ENCODE measurements at regions not wholly inside any gene's neighbourhood (a gene's known extent, or its start where the extent isn't known, plus 50 kb on each side); places are given as distances from the start of the nearest gene placed in this dataset.

DNA sequence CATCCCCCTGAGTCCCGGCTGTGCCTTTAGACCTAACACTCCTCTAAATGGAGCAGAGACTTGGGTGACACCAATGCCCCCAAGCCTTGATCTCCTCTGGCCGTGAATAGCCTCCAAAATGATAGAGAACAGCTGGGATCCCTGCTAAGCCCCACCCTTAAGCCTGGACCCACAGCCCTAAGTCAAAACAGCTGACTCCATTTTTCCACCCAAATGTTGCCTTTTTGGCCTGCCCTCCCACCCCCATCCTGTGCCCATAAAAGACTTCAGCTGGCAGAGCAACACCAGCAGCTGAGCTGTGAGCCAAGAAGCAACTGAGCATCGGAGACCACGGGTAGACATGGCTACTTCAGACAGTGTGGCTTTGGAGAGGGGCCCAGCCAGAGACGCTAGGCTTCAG, 420.8 kb downstream of the NPHP4 start:
- Histone ChIP-seq H3K4me1 (ENCODE audit: control insufficient read depth, insufficient read depth, low read length) (no peaks in the 10 kb centered on the region), H3K27ac (ENCODE audit: low read depth, low read length) (no peak overlapping the region), H3K4me3 (ENCODE audit: low read depth, low read length) (no peak overlapping the region), H3K9me3 (ENCODE audit: control insufficient read depth, insufficient read depth, low read depth, low read length) (0 out of 2 replicates have a peak, but pooled peaks cover 4% of the 10 kb centered on the region), H3K27me3 (ENCODE audit: control insufficient read depth, insufficient read depth, low read length) (peaks cover 8% of the 10 kb centered on the region; the same call in 1 of the 2 replicates), H3K36me3 (ENCODE audit: control insufficient read depth, insufficient read depth, low read length) (no peaks in the 10 kb centered on the region), H3K9ac (ENCODE audit: low read length) (no peak overlapping the region)

- H3K27ac ChIP-seq (ENCODE audit: low read depth, low read length) = no peak overlapping the region
- H3K9me3 ChIP-seq (ENCODE audit: control insufficient read depth, insufficient read depth, low read depth, low read length) = 0 out of 2 replicates have a peak, but pooled peaks cover 4% of the 10 kb centered on the region
- H3K9ac ChIP-seq (ENCODE audit: low read length) = no peak overlapping the region
- no peaks in the 10 kb centered on the region for H3K36me3 ChIP-seq (ENCODE audit: control insufficient read depth, insufficient read depth, low read length)
- H3K27me3 ChIP-seq (ENCODE audit: control insufficient read depth, insufficient read depth, low read length) = peaks cover 3% of the 10 kb centered on the region; the same call in 1 of the 2 replicates
- H3K4me3 ChIP-seq (ENCODE audit: low read depth, low read length) = no peak overlapping the region
- no peaks in the 10 kb centered on the region for H3K4me1 ChIP-seq (ENCODE audit: control insufficient read depth, insufficient read depth, low read length)
These were observed 421.3 kb downstream of the NPHP4 start for GRCh38 chr1:5570931-5571330.

DNA sequence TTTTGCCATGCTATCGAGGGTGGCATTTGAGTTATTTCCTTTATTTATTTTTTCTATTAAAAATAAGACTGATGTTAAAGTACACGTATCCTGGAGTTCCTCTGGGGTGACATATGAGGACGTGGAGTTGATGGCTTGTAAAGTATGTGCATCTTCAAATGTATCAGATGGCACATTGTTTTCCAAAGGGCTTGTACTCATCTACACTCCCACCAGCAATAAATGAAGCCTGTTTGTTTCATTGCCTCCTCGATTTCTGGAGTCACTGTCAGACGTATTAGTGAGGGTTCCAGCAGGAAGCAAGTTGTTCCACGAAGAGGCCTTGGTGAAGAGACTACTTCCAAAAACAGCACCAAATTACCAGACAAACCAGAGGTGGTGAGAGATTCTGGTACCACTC, 423.9 kb downstream of the NPHP4 start:
- peaks cover 8% of the 10 kb centered on the region; the same call in 1 of the 2 replicates for H3K27me3 ChIP-seq (ENCODE audit: control insufficient read depth, insufficient read depth, low read length)
- H3K27ac ChIP-seq (ENCODE audit: low read depth, low read length) = no peak overlapping the region
- H3K4me1 ChIP-seq (ENCODE audit: control insufficient read depth, insufficient read depth, low read length) = no peaks in the 10 kb centered on the region
- no peak overlapping the region for H3K4me3 ChIP-seq (ENCODE audit: low read depth, low read length)
- no peaks in the 10 kb centered on the region for H3K36me3 ChIP-seq (ENCODE audit: control insufficient read depth, insufficient read depth, low read length)
- 0 out of 2 replicates have a peak, but pooled peaks cover 4% of the 10 kb centered on the region for H3K9me3 ChIP-seq (ENCODE audit: control insufficient read depth, insufficient read depth, low read depth, low read length)
- no peak overlapping the region for H3K9ac ChIP-seq (ENCODE audit: low read length)

GRCh38 chr1:5567839-5568238, 424.4 kb downstream of the NPHP4 start:
- Histone ChIP-seq H3K9ac (ENCODE audit: low read length) (no peak overlapping the region), H3K9me3 (ENCODE audit: control insufficient read depth, insufficient read depth, low read depth, low read length) (0 out of 2 replicates have a peak, but pooled peaks cover 4% of the 10 kb centered on the region)

DNA sequence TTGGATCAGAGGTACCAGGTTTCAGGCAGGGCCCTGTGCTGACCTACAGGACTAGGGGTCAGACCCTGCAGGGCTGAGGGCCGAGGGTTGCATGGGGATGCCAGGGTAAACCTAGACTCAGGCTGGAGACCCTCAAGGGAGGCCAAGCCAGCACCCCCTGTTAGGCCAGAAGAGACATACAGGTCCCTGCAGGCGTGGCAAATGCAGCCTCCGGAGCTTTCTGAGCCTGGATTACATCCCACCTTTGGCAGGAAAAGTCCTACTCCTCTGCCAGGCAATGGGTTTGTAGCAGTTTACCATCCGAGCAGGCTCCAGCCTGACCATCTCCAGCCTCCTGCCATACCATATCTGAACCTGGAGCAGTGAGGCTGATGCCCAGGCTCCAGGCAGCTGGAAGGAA, 425.3 kb downstream of the NPHP4 start:
- H3K9ac ChIP-seq (ENCODE audit: low read length) = no peak overlapping the region
- no peaks in the 10 kb centered on the region for H3K4me1 ChIP-seq (ENCODE audit: control insufficient read depth, insufficient read depth, low read length)
- no peak overlapping the region for H3K27ac ChIP-seq (ENCODE audit: low read depth, low read length)
- 0 out of 2 replicates have a peak, but pooled peaks cover 4% of the 10 kb centered on the region for H3K9me3 ChIP-seq (ENCODE audit: control insufficient read depth, insufficient read depth, low read depth, low read length)
- no peaks in the 10 kb centered on the region for H3K36me3 ChIP-seq (ENCODE audit: control insufficient read depth, insufficient read depth, low read length)
- peaks cover 8% of the 10 kb centered on the region; the same call in 1 of the 2 replicates for H3K27me3 ChIP-seq (ENCODE audit: control insufficient read depth, insufficient read depth, low read length)
- H3K4me3 ChIP-seq (ENCODE audit: low read depth, low read length) = no peak overlapping the region

More at GRCh38 chr1:5567839-5568238, 424.4 kb downstream of the NPHP4 start:
- Histone ChIP-seq H3K27ac (ENCODE audit: low read depth, low read length) (no peak overlapping the region), H3K27me3 (ENCODE audit: control insufficient read depth, insufficient read depth, low read length) (peaks cover 8% of the 10 kb centered on the region; the same call in 1 of the 2 replicates), H3K4me3 (ENCODE audit: low read depth, low read length) (no peak overlapping the region), H3K36me3 (ENCODE audit: control insufficient read depth, insufficient read depth, low read length) (no peaks in the 10 kb centered on the region), H3K4me1 (ENCODE audit: control insufficient read depth, insufficient read depth, low read length) (no peaks in the 10 kb centered on the region)

GRCh38 chr1:5565281-5566125, 426.7 kb downstream of the NPHP4 start:
- Histone ChIP-seq H3K36me3 (ENCODE audit: control insufficient read depth, insufficient read depth, low read length) (no peaks in the 10 kb centered on the region), H3K4me1 (ENCODE audit: control insufficient read depth, insufficient read depth, low read length) (no peaks in the 10 kb centered on the region), H3K9ac (ENCODE audit: low read length) (no peak overlapping the region), H3K27ac (ENCODE audit: low read depth, low read length) (no peak overlapping the region), H3K9me3 (ENCODE audit: control insufficient read depth, insufficient read depth, low read depth, low read length) (0 out of 2 replicates have a peak, but pooled peaks cover 4% of the 10 kb centered on the region), H3K4me3 (ENCODE audit: low read depth, low read length) (no peak overlapping the region), H3K27me3 (ENCODE audit: control insufficient read depth, insufficient read depth, low read length) (peaks cover 8% of the 10 kb centered on the region; the same call in 1 of the 2 replicates)

DNA sequence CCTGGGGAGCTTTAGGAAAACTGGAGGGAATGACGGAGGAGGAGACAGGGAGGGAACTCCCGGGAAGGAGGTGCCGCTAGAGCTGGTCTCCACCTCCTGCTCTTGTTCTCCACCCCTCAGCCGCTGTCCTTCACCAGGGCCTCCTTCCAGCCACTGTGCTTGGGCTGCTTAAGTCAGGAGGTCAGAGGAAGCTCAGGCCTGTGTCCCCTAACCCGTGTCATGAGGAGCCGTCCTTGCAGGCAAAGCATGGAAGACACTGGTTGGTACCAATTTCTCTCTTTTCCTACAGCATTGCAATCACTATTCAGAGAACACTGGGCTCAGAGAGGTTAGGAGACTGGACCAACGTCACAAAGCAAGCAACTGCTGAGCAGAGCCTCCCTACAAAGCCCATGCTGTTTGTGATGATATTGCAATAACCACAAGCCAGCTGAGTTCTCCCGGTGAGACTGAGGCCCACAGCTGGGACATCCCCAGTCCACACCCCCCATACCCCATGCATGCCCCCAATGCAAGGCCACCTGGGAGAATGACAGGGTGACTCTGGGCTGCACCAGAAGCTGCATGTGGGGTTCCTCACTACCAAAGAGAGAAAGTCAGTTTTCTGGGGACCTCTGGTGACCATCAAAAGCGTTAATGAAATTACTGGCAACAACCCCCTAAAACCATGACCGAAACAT, 427.5 kb downstream of the NPHP4 start:
- Histone ChIP-seq H3K27me3 (ENCODE audit: control insufficient read depth, insufficient read depth, low read length) (peaks cover 8% of the 10 kb centered on the region; the same call in 1 of the 2 replicates), H3K9ac (ENCODE audit: low read length) (no peak overlapping the region), H3K4me1 (ENCODE audit: control insufficient read depth, insufficient read depth, low read length) (no peaks in the 10 kb centered on the region), H3K4me3 (ENCODE audit: low read depth, low read length) (no peak overlapping the region), H3K36me3 (ENCODE audit: control insufficient read depth, insufficient read depth, low read length) (no peaks in the 10 kb centered on the region), H3K9me3 (ENCODE audit: control insufficient read depth, insufficient read depth, low read depth, low read length) (0 out of 2 replicates have a peak, but pooled peaks cover 4% of the 10 kb centered on the region), H3K27ac (ENCODE audit: low read depth, low read length) (no peak overlapping the region)

GRCh38 chr1:5563861-5564577, 428.2 kb downstream of the NPHP4 start:
- Histone ChIP-seq H3K36me3 (ENCODE audit: control insufficient read depth, insufficient read depth, low read length) (no peaks in the 10 kb centered on the region), H3K4me1 (ENCODE audit: control insufficient read depth, insufficient read depth, low read length) (no peaks in the 10 kb centered on the region), H3K9ac (ENCODE audit: low read length) (no peak overlapping the region), H3K4me3 (ENCODE audit: low read depth, low read length) (no peak overlapping the region), H3K9me3 (ENCODE audit: control insufficient read depth, insufficient read depth, low read depth, low read length) (0 out of 2 replicates have a peak, but pooled peaks cover 3% of the 10 kb centered on the region), H3K27me3 (ENCODE audit: control insufficient read depth, insufficient read depth, low read length) (peaks cover 8% of the 10 kb centered on the region; the same call in 1 of the 2 replicates), H3K27ac (ENCODE audit: low read depth, low read length) (no peak overlapping the region)

- Histone ChIP-seq H3K9ac (ENCODE audit: low read length) (no peak overlapping the region), H3K4me3 (ENCODE audit: low read depth, low read length) (no peak overlapping the region), H3K27me3 (ENCODE audit: control insufficient read depth, insufficient read depth, low read length) (peaks cover 8% of the 10 kb centered on the region; the same call in 1 of the 2 replicates), H3K36me3 (ENCODE audit: control insufficient read depth, insufficient read depth, low read length) (no peaks in the 10 kb centered on the region), H3K27ac (ENCODE audit: low read depth, low read length) (no peak overlapping the region), H3K9me3 (ENCODE audit: control insufficient read depth, insufficient read depth, low read depth, low read length) (0 out of 2 replicates have a peak, but pooled peaks cover 6% of the 10 kb centered on the region), H3K4me1 (ENCODE audit: control insufficient read depth, insufficient read depth, low read length) (no peaks in the 10 kb centered on the region)
These were observed 429.5 kb downstream of the NPHP4 start for GRCh38 chr1:5562769-5563168.

- H3K27ac ChIP-seq (ENCODE audit: low read depth, low read length) = no peak overlapping the region
These were observed 429.9 kb downstream of the NPHP4 start for GRCh38 chr1:5562331-5562730.

More at GRCh38 chr1:5562331-5562730, 429.9 kb downstream of the NPHP4 start:
- H3K4me3 ChIP-seq (ENCODE audit: low read depth, low read length) = no peak overlapping the region
- H3K36me3 ChIP-seq (ENCODE audit: control insufficient read depth, insufficient read depth, low read length) = no peaks in the 10 kb centered on the region
- H3K9ac ChIP-seq (ENCODE audit: low read length) = no peak overlapping the region
- no peaks in the 10 kb centered on the region for H3K4me1 ChIP-seq (ENCODE audit: control insufficient read depth, insufficient read depth, low read length)
- peaks cover 7% of the 10 kb centered on the region; the same call in 1 of the 2 replicates for H3K9me3 ChIP-seq (ENCODE audit: control insufficient read depth, insufficient read depth, low read depth, low read length)
- peaks cover 8% of the 10 kb centered on the region; the same call in 1 of the 2 replicates for H3K27me3 ChIP-seq (ENCODE audit: control insufficient read depth, insufficient read depth, low read length)

All from HUES6 (cell line).